ENCODE measurements at regions not wholly inside any gene's neighbourhood (a gene's known extent, or its start where the extent isn't known, plus 50 kb on each side); places are given as distances from the start of the nearest gene placed in this dataset.

GRCh38 chr5:167393358-167393757, 898.1 kb upstream of the WWC1 start:
- TF ChIP-seq USF2 (CRISPR knock-in tag; IDR thresholded peaks at IDR 0.05) (no peak), CTCF (IDR thresholded peaks at IDR 0.05) (no peak), SP1 (CRISPR knock-in tag; conservative IDR thresholded peaks at IDR 0.05) (no peak), ATF3 (CRISPR knock-in tag; conservative IDR thresholded peaks at IDR 0.05) (no peak), HMGXB4 (CRISPR knock-in tag; IDR thresholded peaks at IDR 0.05) (no peak), TEAD4 (CRISPR knock-in tag; IDR thresholded peaks at IDR 0.05) (no peak), EMX1 (CRISPR knock-in tag; IDR thresholded peaks at IDR 0.05) (no peak), ATF2 (CRISPR knock-in tag; IDR thresholded peaks at IDR 0.05; ENCODE audit: borderline replicate concordance, low read depth) (no peak), JUN (CRISPR knock-in tag; IDR thresholded peaks at IDR 0.05) (no peak), SMAD4 (CRISPR knock-in tag; IDR thresholded peaks at IDR 0.05) (no peak)
